ENCODE measurements at regions not wholly inside any gene's neighbourhood (a gene's known extent, or its start where the extent isn't known, plus 50 kb on each side); places are given as distances from the start of the nearest gene placed in this dataset.

- no peak overlapping the region for H3K14ac ChIP-seq (replicated peaks; ENCODE audit: low read depth, low read length)
- no peak overlapping the region for H3K56ac ChIP-seq (ENCODE audit: extremely low read depth, insufficient read depth, low read length)
- no peak overlapping the region for H2BK20ac ChIP-seq (ENCODE audit: low read depth, low read length)
- no peak overlapping the region for H3K27ac ChIP-seq (ENCODE audit: insufficient read depth, low read length)
- 0 out of 3 replicates have a peak overlapping the region, but pooled peaks have one; percentile 2 for H2BK15ac ChIP-seq (ENCODE audit: low read depth, low read length)
- ChIA-PET CTCF (no interaction called here), POLR2A (ENCODE audit: unreplicated experiment) (no interaction called here)
- no peak overlapping the region for H4K8ac ChIP-seq (ENCODE audit: low read depth in 2 of 2, low read length in 2 of 2)
- in situ Hi-C loops (cut with MboI; ENCODE audit: low sequenced_read_pairs), result no loop called here
- H3K4me3 ChIP-seq (ENCODE audit: insufficient read depth, low read depth, low read length), result no peak overlapping the region
- no peak overlapping the region for H4K5ac ChIP-seq (ENCODE audit: low read depth, low read length)
- H4K20me1 ChIP-seq (ENCODE audit: insufficient read depth, low read length), result 0 out of 2 replicates have a peak, but pooled peaks cover 5% of the 10 kb centered on the region
- H3K36me3 ChIP-seq (ENCODE audit: control insufficient read depth, insufficient read depth, low read length), result no peaks in the 10 kb centered on the region
- peaks cover 4% of the 10 kb centered on the region; the same call in 1 of the 2 replicates for H3K4me1 ChIP-seq (ENCODE audit: control insufficient read depth, insufficient read depth, low read length)
- WGBS, 2 experiments (ENCODE audit: extremely low coverage in 2 of 2, insufficient read length in 1 of 2), result no CpG with 5 or more reads among the region's 3 CpGs
- H3K79me1 ChIP-seq (ENCODE audit: low read depth in 1 of 2, low read length in 2 of 2), result no peaks in the 10 kb centered on the region
- dilution Hi-C loops (cut with HindIII; ENCODE audit: low sequenced_read_pairs, unreplicated experiment), result no loop called here
- H4K91ac ChIP-seq (ENCODE audit: insufficient read depth, low read depth, low read length), result no peak overlapping the region
- H2AFZ ChIP-seq (replicated peaks; ENCODE audit: low read length, poor library complexity), result no peak overlapping the region
- ATAC-seq (ENCODE audit: low read depth) (peak; percentile 33), DNase-seq (no peak)
- H3K27me3 ChIP-seq (ENCODE audit: control insufficient read depth, insufficient read depth, low read length), result peaks cover 9% of the 10 kb centered on the region
- TF ChIP-seq RFX5 (IDR thresholded peaks at IDR 0.05; ENCODE audit: low read depth, low read length) (no peak), MAFK (IDR thresholded peaks at IDR 0.05; ENCODE audit: low read depth, low read length) (no peak), USF2 (IDR thresholded peaks at IDR 0.05; ENCODE audit: low read depth, low read length) (no peak), RCOR1 (IDR thresholded peaks at IDR 0.05; ENCODE audit: insufficient replicate concordance, low read length) (no peak), CEBPB (IDR thresholded peaks at IDR 0.05; ENCODE audit: low read depth, low read length) (no peak)
- H3K4ac ChIP-seq (ENCODE audit: low read depth, low read length), result no peak overlapping the region
- intact Hi-C loops (cut with micrococcal nuclease), result loop anchor here (10.0 kb wide), 1 partner anchor 78 kb away; no protein-coding TSS in a partner anchor
- H3K9ac ChIP-seq (ENCODE audit: low read depth, low read length), result no peak overlapping the region
- no peak overlapping the region for H3K4me2 ChIP-seq (ENCODE audit: low read depth, low read length)
- no peak overlapping the region for H2AK9ac ChIP-seq (replicated peaks; ENCODE audit: low read depth, low read length, poor library complexity)
- no peak overlapping the region for H2BK120ac ChIP-seq (ENCODE audit: low read depth, low read length)
- H3K9me3 ChIP-seq (ENCODE audit: control insufficient read depth, insufficient read depth, low read length), result no peaks in the 10 kb centered on the region
- no peak overlapping the region for H2BK5ac ChIP-seq (ENCODE audit: low read depth, low read length, poor library complexity, severe bottlenecking)
- H3K18ac ChIP-seq (ENCODE audit: low read depth, low read length), result no peak overlapping the region
- no peak overlapping the region for H2AK5ac ChIP-seq (ENCODE audit: low read depth, low read length)
- H3K23ac ChIP-seq (ENCODE audit: low read depth, low read length), result no peak overlapping the region
- no peaks in the 10 kb centered on the region for H3K9me1 ChIP-seq (ENCODE audit: insufficient read depth, low read length)
- BruUV-seq (replicated peaks), result no TSS peak
These were observed 78.2 kb upstream of the BOC start for GRCh38 chr3:113133140-113133539.

Measured in IMR-90 (cell line).